MM.1S (cell line): ENCODE measurements at regions not wholly inside any gene's neighbourhood (a gene's known extent, or its start where the extent isn't known, plus 50 kb on each side); places are given as distances from the start of the nearest gene placed in this dataset.

Experiments
- EZH2 ChIP-seq: fragments of 300-600 bp; sonication (generic); optimal IDR thresholded peaks from 2 replicates; pipeline ENCODE3; 2017; ENCODE audit warnings: low read depth, mild to moderate bottlenecking, antibody characterized with exemption, low read length, mixed read lengths
- TF ChIP-seq, protein P1 (sequence below): fragments of 300-600 bp; sonication (generic); IDR thresholded peaks from 2 replicates; pipeline ENCODE4 v1.5.1; 2016; ENCODE audit warnings: antibody characterized with exemption, low read length, mixed read lengths

DNA sequence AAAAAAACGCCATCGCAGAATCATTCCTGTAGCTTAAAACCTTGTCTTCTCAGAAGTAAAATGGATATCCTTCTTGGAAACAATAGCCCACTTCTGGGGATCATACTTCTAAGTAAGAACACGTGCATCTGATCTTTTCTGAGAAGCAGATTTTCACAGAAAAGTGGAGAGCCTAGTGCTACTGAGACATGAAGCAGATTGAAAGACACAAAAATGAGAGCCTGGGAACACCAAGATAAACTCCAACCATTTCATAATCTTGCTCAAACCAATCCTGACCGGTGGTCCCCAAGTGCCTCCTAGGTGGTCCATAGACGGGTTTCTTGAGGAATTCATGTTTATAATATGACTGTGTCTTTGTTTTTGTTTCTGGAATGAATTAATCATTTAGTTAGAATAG lies 191.2 kb downstream of the IRS1 start:
- TF ChIP-seq, protein P1, sequence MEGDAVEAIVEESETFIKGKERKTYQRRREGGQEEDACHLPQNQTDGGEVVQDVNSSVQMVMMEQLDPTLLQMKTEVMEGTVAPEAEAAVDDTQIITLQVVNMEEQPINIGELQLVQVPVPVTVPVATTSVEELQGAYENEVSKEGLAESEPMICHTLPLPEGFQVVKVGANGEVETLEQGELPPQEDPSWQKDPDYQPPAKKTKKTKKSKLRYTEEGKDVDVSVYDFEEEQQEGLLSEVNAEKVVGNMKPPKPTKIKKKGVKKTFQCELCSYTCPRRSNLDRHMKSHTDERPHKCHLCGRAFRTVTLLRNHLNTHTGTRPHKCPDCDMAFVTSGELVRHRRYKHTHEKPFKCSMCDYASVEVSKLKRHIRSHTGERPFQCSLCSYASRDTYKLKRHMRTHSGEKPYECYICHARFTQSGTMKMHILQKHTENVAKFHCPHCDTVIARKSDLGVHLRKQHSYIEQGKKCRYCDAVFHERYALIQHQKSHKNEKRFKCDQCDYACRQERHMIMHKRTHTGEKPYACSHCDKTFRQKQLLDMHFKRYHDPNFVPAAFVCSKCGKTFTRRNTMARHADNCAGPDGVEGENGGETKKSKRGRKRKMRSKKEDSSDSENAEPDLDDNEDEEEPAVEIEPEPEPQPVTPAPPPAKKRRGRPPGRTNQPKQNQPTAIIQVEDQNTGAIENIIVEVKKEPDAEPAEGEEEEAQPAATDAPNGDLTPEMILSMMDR, result no peak
- no peak for TF ChIP-seq EZH2
